Thyroid gland (tissue), 4 donors: ENCODE measurements at regions not wholly inside any gene's neighbourhood (a gene's known extent, or its start where the extent isn't known, plus 50 kb on each side); places are given as distances from the start of the nearest gene placed in this dataset.

Source experiments
- CTCF ChIP-seq, 6 experiments: fragments of 200-600 bp in 3 of 6; fragments of 450-650 bp in 3 of 6; sonication (generic) in 3 of 6; IDR thresholded peaks; one replicate each; pipeline ENCODE4 v1.5.1; 2016 to 2019; ENCODE audit warnings: antibody characterized with exemption in 6 of 6, mild to moderate bottlenecking in 2 of 6, inconsistent platforms in 1 of 6, moderate library complexity in 1 of 6
- POLR2A ChIP-seq, 2 donors: fragments of 450-650 bp; IDR thresholded peaks; one replicate each; pipeline ENCODE4 v1.6.1; 2017; ENCODE audit warnings: antibody characterized with exemption in 2 of 2, mild to moderate bottlenecking in 2 of 2, moderate library complexity in 1 of 2

- TF ChIP-seq POLR2A (IDR thresholded peaks at IDR 0.05) (no peak), CTCF (IDR thresholded peaks at IDR 0.05) (no peak)
These were observed 831.1 kb downstream of the LRRIQ3 start for GRCh38 chr1:73366734-73367413.
